Natural killer cell treated with Interleukin-12 subunit alpha and Interleukin-12 subunit beta and Interleukin-15 and Interleukin-18, amount 100 ng/mL, for 72 hours (primary cell): ENCODE measurements at regions not wholly inside any gene's neighbourhood (a gene's known extent, or its start where the extent isn't known, plus 50 kb on each side); places are given as distances from the start of the nearest gene placed in this dataset.

Experiments used
- ATAC-seq, 2 donors: fragments of 150-1000 bp; cut with Tn5 transposase in 1 of 2; sonication (Bioruptor Pico), chemical (Tn5 transposase) in 1 of 2; 2 replicates each; pipeline ENCODE4 v1.10.0; 2021
- DNase-seq: peaks from one replicate; pipeline ENCODE4 v3.0.0; 2022; ENCODE audit warnings: low spot score
- H3K27ac Mint-ChIP-seq, 2 donors: 1 replicate in 1 of 2; 2 replicates in 1 of 2; pipeline ENCODE4 v1.8.0; 2022; ENCODE audit warnings: mixed read lengths in 2 of 2, mild to moderate bottlenecking in 1 of 2, moderate library complexity in 1 of 2
- H3K27me3 Mint-ChIP-seq, 2 donors: 1 replicate in 1 of 2; 2 replicates in 1 of 2; pipeline ENCODE4 v1.8.0; 2022; ENCODE audit warnings: mixed read lengths in 2 of 2
- H3K36me3 Mint-ChIP-seq: one replicate; pipeline ENCODE4 v1.8.0; 2022; ENCODE audit warnings: mixed read lengths
- H3K4me1 Mint-ChIP-seq, 2 donors: 1 replicate in 1 of 2; 2 replicates in 1 of 2; pipeline ENCODE4 v1.8.0; 2022; ENCODE audit warnings: low read depth in 2 of 2, mixed read lengths in 2 of 2, mild to moderate bottlenecking in 1 of 2
- H3K4me3 Mint-ChIP-seq: one replicate; pipeline ENCODE4 v1.8.0; 2022; ENCODE audit warnings: mixed read lengths
- H3K9me3 Mint-ChIP-seq: 2 replicates; pipeline ENCODE4 v1.8.0; 2022; ENCODE audit warnings: mixed read lengths

DNA sequence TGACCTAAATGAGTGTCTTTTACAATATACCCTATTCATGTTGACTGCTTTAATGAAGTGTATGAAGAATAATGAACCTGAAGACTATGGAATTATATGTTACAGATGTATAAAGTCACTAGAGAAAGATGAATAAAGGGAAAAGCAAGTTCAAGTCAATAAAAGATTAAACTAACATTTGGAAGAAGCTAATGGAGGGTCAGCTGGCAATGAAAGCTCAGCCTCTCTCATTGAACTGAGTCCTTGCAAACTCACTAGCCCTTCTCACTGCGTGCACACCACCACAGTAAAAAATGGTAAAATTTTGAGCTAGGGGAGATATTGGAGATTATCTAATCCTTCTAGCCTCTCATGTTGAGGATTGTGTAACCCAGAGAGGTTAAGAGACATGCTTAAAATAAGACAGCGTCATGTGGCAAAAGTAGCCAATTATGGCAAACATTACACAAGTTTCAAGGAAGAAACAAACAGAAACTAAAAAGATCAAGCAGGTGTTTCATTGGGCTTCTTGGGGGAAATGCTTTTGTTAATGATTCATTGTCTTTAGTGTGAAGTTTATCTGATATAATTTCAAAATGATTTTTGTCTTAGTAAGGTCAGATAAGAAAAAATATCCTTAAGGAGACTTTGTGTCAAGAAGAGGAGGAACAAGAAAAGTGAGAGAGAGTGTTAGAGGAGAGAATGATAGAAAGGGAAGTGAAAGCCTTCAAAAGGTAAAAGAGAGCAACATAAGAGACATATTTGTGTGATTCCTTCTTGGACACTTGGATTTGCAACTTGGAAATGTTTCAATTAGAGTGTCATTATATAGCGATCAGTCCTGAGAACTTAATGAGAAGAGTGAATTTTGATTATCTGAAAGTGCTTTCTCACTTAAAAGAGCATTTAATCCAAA is 893.7 kb upstream of the FAM98A start:
- DNase-seq: no peak
- H3K9me3 Mint-ChIP-seq: peaks cover 23% of the 10 kb centered on the region
- peaks cover 4% of the 10 kb centered on the region for H3K36me3 Mint-ChIP-seq
- H3K4me1 Mint-ChIP-seq: no peaks in the 10 kb centered on the region
- no peak overlapping the region for H3K27ac Mint-ChIP-seq
- H3K4me3 Mint-ChIP-seq: no peak overlapping the region
- no peak for ATAC-seq
- no peaks in the 10 kb centered on the region for H3K27me3 Mint-ChIP-seq

DNA sequence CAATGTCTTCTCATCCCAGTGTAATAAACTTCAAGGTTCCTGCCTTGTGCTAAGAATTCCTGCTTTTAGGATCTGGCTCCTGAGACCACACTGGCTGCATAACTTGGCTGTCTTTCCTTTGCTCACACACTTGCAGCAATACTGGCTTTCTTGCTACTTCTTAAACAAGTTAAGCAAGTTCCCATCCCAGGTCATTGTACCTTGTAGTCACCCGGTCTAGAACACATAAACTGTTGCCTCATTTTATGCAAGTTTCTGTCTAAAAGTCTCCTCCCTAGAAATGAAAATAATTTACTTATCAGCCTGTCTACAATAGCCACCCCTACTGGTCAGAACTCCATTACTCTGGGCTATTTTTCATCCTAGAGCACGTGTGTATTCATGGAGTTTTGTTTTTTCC is 887.9 kb upstream of the FAM98A start:
- Mint-ChIP-seq H3K27ac (no peak overlapping the region), H3K4me3 (no peak overlapping the region), H3K27me3 (no peaks in the 10 kb centered on the region), H3K4me1 (no peaks in the 10 kb centered on the region), H3K9me3 (peaks cover 11% of the 10 kb centered on the region), H3K36me3 (no peaks in the 10 kb centered on the region)
- DNase-seq (no peak), ATAC-seq (no peak)

DNA sequence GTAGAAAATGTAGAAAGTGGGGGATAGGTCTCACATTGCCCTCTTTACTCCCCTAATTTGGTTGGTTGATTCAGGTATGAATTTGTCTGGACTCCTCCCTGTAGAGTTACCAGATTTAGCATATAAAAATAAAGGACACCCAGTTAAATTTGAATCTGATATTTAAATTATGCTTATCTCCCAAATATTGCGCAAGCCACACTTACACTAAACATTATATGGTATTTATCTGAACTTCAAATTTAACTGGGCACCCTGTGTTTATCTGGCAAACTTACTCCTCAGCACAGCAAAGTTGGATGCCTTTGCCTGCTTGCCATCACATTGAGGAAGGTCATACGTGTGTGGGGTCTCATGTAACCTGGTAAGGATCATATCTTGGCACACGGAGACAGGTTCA is 882.4 kb upstream of the FAM98A start:
- H3K4me3 Mint-ChIP-seq: no peak overlapping the region
- peaks cover 4% of the 10 kb centered on the region for H3K9me3 Mint-ChIP-seq
- H3K36me3 Mint-ChIP-seq: peaks cover 8% of the 10 kb centered on the region
- no peak for DNase-seq
- H3K4me1 Mint-ChIP-seq: no peaks in the 10 kb centered on the region
- ATAC-seq: no peak
- no peaks in the 10 kb centered on the region for H3K27me3 Mint-ChIP-seq
- H3K27ac Mint-ChIP-seq: no peak overlapping the region

DNA sequence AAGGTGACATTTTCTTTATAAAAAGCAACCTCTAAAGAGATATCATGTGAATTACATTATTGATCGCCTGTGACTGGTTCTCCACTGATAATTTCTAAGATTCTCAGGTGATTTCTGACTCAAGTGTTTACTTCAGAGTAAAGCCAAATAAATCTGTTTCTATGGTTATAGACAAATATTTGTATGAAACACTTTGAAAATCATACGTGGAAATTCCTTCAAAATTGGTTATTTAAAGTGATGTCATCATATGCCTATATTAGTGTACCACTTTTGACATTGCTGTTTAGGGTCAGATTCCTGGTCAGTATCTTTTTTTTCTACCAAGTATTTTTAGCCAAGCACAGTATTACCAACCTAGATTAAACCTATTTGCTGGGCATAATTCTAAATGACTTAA is 881.3 kb upstream of the FAM98A start:
- Mint-ChIP-seq H3K9me3 (peaks cover 4% of the 10 kb centered on the region), H3K4me3 (no peak overlapping the region), H3K4me1 (no peaks in the 10 kb centered on the region), H3K27ac (no peak overlapping the region), H3K27me3 (no peaks in the 10 kb centered on the region), H3K36me3 (peaks cover 8% of the 10 kb centered on the region)
- ATAC-seq (no peak), DNase-seq (no peak)

DNA sequence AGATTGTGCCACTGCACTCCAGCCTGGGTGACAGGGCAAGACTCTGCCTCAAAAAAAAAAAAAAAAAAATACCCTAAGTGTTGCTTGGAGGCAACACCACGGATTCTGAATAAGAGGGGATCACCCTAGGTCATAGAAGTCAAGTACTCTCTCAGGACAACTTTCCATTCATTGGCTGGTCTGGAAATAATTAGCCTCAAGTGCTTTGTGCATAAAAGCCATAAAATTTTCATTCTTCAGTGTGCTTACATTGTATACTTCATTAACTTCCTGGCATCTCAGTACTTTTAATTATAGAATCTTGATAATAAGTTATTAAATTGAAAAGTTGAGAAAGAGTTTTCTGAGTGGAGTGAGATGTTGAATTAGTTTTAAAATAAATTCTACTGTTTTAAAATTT is 876.1 kb upstream of the FAM98A start:
- no peak for DNase-seq
- no peaks in the 10 kb centered on the region for H3K27me3 Mint-ChIP-seq
- no peak for ATAC-seq
- no peaks in the 10 kb centered on the region for H3K4me1 Mint-ChIP-seq
- peaks cover 8% of the 10 kb centered on the region for H3K36me3 Mint-ChIP-seq
- H3K27ac Mint-ChIP-seq: no peak overlapping the region
- H3K4me3 Mint-ChIP-seq: no peak overlapping the region
- H3K9me3 Mint-ChIP-seq: peaks cover 4% of the 10 kb centered on the region

DNA sequence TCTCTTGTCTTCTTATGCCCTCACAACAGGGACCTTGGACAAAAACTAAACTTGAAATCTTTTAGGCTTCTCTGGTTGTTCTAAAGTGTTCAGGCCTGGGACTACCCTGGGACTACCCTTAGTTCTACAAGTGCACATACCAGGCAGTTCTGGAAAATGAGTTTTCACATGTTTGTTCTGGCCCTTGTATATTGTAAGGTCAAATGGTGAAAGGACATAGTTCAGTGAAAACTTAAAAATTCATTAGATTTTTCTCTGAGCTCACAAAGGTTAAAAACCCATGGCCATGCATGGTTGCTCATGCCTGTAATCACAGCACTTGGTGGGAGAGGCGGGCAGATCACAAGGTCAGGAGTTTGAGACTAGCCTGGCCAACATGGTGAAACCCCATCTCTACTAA is 875.5 kb upstream of the FAM98A start:
- Mint-ChIP-seq H3K27me3 (no peaks in the 10 kb centered on the region), H3K9me3 (peaks cover 4% of the 10 kb centered on the region), H3K4me3 (no peak overlapping the region), H3K4me1 (no peaks in the 10 kb centered on the region), H3K27ac (no peak overlapping the region), H3K36me3 (peaks cover 8% of the 10 kb centered on the region)
- DNase-seq: no peak
- ATAC-seq: no peak

DNA sequence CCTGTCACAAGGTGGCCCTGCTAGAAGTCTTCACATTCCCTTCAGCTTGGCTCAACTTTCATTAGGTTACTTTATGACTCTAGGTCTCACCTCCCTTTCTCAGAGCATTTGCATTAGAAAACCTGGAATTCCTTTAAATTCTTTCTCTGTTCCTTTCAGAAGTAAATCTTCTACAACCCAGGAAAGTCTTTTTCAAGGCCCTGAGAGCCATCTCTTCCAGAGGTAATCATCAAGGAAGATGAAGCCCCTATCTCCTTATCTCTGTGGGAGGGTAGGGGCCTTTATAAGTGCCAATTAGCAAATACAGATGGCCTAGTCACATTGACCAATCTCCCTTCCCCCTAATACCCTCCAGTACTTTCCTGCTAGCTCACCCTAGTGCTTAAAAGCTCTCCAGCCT is 848.0 kb upstream of the FAM98A start:
- Mint-ChIP-seq H3K27me3 (no peaks in the 10 kb centered on the region), H3K4me1 (no peaks in the 10 kb centered on the region), H3K27ac (no peak overlapping the region), H3K9me3 (peaks cover 19% of the 10 kb centered on the region), H3K36me3 (no peaks in the 10 kb centered on the region), H3K4me3 (no peak overlapping the region)
- no peak for DNase-seq
- no peak for ATAC-seq

DNA sequence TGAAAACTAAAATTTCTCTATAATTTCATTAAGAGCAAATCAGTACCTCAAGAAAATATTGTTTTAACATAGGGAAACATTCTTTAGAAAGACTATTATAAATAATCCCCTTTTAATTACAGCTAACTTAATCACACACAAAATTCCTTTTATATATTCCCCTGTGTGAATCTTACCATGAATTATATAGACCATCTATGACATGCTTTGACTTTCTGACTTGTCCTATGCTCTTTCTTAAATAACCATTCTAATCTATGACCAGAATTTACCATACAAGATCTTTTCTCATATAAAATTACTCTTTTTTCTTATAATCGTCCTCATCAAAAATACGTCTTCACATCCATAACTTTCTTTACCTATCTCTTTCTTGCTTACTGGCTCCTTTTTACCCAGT is 824.2 kb upstream of the FAM98A start:
- no peak for ATAC-seq
- H3K4me3 Mint-ChIP-seq: no peak overlapping the region
- H3K4me1 Mint-ChIP-seq: no peaks in the 10 kb centered on the region
- peaks cover 25% of the 10 kb centered on the region for H3K9me3 Mint-ChIP-seq
- no peaks in the 10 kb centered on the region for H3K36me3 Mint-ChIP-seq
- no peaks in the 10 kb centered on the region for H3K27me3 Mint-ChIP-seq
- no peak overlapping the region for H3K27ac Mint-ChIP-seq
- DNase-seq: no peak

DNA sequence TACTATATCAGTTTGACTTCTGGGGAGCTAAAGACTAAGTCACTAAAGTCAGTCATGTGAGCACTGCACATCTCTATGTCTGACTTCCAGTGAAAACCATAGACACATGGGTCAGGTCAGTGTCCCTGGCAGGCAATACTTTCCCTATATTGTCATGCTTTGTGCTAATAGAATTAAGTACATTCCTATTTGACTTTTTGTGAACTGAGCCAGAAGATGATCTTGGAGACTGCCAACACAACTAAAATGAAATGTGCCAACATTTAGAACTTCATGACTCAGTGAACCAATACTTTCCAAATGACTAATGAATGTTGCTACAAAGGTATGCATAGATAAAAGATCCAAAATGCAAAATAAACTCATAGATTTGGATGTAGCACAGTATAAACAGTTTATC is 820.8 kb upstream of the FAM98A start:
- Mint-ChIP-seq H3K36me3 (no peaks in the 10 kb centered on the region), H3K9me3 (peaks cover 18% of the 10 kb centered on the region), H3K4me1 (no peaks in the 10 kb centered on the region), H3K27ac (no peak overlapping the region), H3K27me3 (no peaks in the 10 kb centered on the region), H3K4me3 (no peak overlapping the region)
- ATAC-seq: no peak
- no peak for DNase-seq

DNA sequence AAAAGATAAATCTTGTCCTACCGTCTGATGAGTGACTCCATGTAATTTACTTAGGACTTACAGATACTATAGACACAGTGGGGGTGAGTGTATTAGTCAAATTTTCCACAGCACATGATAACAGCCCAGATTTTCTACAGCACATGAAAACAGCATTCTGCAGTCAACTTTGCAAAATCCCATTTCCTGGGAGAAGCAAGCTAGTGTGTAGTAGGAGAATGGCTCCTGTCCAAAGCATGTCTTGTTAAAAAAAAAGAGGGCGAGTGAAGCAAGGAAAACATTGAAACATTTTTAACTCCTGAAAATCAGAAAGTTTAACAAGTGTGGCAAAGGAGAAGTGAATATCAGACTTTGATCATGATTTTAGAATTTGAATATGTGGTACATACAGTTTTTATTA is 817.8 kb upstream of the FAM98A start:
- Mint-ChIP-seq H3K27me3 (no peaks in the 10 kb centered on the region), H3K4me3 (no peak overlapping the region), H3K36me3 (no peaks in the 10 kb centered on the region), H3K9me3 (peaks cover 14% of the 10 kb centered on the region), H3K4me1 (no peaks in the 10 kb centered on the region), H3K27ac (no peak overlapping the region)
- DNase-seq (no peak), ATAC-seq (no peak)

DNA sequence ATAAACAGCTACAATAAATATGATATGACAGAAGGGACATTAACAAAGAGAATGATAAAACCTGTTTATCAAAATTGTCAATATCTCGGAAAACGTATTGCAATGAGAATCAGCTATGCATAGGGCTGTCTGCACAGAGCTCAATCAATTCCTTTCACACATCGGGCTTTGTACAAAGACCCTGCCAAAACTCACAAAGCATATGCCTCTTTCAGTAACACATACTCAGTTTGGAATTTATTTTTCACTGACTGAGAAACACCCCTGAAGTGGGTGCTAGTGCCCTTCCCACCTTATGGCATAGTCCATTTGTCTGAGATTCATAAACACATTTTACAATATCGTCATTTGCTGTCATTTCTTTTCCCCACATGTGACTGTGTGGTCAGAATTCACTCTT is 815.8 kb upstream of the FAM98A start:
- ATAC-seq (no peak), DNase-seq (no peak)
- Mint-ChIP-seq H3K27ac (no peak overlapping the region), H3K9me3 (peaks cover 14% of the 10 kb centered on the region), H3K27me3 (no peaks in the 10 kb centered on the region), H3K4me1 (no peaks in the 10 kb centered on the region), H3K4me3 (no peak overlapping the region), H3K36me3 (no peaks in the 10 kb centered on the region)

DNA sequence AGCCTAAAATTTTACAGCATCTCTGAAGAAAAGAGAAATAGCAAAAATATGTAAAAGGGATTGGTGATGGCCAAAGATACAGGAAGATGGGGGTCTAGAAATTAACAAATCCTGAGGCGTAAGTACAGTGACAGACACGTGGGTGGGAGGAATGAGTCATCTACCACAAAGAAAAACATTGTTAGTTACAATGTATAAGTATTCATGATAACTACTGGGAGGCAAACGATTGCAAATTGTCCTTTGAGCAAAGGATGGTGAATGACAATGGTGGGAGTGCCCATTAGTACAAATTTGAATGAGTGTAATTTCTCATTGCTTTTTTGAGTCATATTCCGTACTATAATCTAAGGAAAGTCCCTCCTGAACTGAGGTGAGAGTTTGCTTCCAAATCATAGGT is 809.0 kb upstream of the FAM98A start:
- no peak for DNase-seq
- Mint-ChIP-seq H3K4me3 (no peak overlapping the region), H3K27me3 (no peaks in the 10 kb centered on the region), H3K4me1 (no peaks in the 10 kb centered on the region), H3K27ac (no peak overlapping the region), H3K36me3 (no peaks in the 10 kb centered on the region), H3K9me3 (peaks cover 10% of the 10 kb centered on the region)
- no peak for ATAC-seq

DNA sequence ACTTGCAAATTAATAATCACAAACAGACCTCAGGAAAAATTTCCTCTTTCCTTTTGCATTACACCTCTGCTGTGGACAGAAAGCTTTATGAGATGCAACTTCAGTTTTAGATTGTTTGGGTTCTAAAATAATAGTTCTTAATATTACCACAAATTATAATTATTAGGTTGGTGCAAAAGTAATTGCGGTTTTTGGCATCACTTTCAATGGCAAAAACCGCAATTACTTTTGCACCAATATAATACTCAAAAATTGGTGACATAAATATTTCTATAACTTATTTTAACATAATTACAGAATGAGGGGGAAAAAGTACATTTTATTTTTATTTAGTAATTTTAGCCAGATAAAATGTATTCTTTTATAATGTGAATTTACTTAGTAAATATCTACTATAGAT is 804.4 kb upstream of the FAM98A start:
- Mint-ChIP-seq H3K4me3 (no peak overlapping the region), H3K27me3 (no peaks in the 10 kb centered on the region), H3K27ac (no peak overlapping the region), H3K4me1 (no peaks in the 10 kb centered on the region), H3K9me3 (peaks cover 12% of the 10 kb centered on the region), H3K36me3 (no peaks in the 10 kb centered on the region)
- ATAC-seq (no peak), DNase-seq (no peak)

DNA sequence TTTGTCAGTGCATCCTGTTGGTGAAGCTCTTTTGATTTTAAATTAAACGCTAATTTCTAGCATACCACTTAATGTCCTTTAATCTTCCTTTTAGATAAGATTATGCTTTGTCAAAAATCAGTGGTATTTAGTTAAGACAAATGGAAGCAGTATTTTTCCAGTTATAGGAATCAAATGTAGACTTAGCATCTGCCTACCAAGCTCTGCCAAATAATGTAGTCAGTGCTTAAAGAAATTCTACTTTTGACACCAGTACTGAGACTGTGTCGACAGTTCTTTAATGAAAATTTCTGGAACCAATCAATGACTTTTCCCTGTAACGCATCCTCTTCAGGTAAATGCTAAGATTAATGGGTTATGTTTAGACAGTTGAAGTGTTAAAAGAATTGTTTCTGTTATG is 803.3 kb upstream of the FAM98A start:
- H3K36me3 Mint-ChIP-seq: no peaks in the 10 kb centered on the region
- H3K27ac Mint-ChIP-seq: no peak overlapping the region
- no peaks in the 10 kb centered on the region for H3K4me1 Mint-ChIP-seq
- no peaks in the 10 kb centered on the region for H3K27me3 Mint-ChIP-seq
- no peak for DNase-seq
- no peak overlapping the region for H3K4me3 Mint-ChIP-seq
- ATAC-seq: no peak
- peaks cover 6% of the 10 kb centered on the region for H3K9me3 Mint-ChIP-seq

DNA sequence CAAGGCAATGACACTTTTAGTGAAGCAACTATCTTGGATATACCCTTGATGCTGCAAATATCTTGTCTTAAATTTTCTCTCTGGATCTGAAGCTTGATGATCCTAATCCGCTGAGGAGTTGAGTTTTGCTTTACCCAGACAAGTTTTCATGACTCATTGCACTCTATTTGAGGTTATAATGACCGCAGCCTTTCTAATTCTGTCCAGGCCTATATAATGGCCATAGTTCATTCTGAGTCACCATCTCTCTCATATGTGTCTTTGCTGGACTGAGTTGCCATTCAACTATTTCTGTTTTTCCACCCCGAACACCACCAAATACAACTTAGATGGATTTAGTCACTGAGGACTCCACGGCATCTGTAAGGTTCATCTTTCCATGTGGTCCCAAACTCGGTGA is 802.1 kb upstream of the FAM98A start:
- peaks cover 6% of the 10 kb centered on the region for H3K9me3 Mint-ChIP-seq
- H3K27ac Mint-ChIP-seq: no peak overlapping the region
- ATAC-seq: no peak
- no peaks in the 10 kb centered on the region for H3K4me1 Mint-ChIP-seq
- no peak for DNase-seq
- H3K27me3 Mint-ChIP-seq: no peaks in the 10 kb centered on the region
- H3K4me3 Mint-ChIP-seq: no peak overlapping the region
- no peaks in the 10 kb centered on the region for H3K36me3 Mint-ChIP-seq
